ENCODE measurements at regions not wholly inside any gene's neighbourhood (a gene's known extent, or its start where the extent isn't known, plus 50 kb on each side); places are given as distances from the start of the nearest gene placed in this dataset.
"Not testable (repeated sequence)": the region's sequence is repeated elsewhere in the genome, so short reads cannot be mapped to it uniquely, and the experiment has no call there.

DNA sequence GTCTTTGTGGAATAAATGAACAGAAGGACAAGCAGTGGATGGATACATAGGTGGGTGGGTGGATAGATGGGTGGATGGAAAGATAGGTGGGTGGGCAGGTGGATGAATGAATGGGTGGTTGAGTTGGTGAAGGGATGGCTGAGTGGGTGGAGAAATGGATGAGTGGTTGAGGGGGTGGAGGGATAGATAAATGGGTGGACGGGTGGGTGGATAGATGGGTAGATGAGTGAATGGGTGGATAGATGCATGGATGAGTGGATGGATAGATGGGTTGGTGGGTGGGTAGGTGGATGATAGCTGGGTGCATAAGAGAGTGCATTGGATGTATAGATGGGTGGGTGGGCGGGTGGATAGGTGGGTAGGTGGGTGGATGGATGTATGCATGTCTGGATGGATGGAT lies 63.5 kb downstream of the UNC93B1 start:
- ATAC-seq; intact Hi-C loops (cut with DNase I); DNase-seq: not testable (repeated sequence)

DNA sequence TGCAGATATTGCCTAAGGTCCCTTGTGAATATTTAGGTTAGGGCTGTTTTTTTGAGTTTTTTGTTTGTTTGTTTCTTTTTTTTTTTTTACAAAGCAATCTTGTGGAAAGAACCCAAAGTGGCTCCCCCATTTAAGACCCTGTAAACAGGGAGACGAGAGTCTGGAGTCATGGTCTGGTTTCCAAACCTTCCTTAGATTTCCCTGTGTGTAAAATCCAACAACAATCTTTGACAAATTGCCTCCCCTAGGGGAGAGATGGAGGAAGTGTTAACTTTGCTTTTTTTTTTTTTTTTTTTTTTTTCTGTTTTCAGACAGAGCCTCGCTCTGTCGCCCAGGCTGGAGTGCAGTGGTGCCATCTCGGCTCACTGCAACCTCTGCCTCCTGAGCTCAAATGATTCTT lies 64.9 kb downstream of the UNC93B1 start:
- DNase-seq, result not testable (repeated sequence)

DNA sequence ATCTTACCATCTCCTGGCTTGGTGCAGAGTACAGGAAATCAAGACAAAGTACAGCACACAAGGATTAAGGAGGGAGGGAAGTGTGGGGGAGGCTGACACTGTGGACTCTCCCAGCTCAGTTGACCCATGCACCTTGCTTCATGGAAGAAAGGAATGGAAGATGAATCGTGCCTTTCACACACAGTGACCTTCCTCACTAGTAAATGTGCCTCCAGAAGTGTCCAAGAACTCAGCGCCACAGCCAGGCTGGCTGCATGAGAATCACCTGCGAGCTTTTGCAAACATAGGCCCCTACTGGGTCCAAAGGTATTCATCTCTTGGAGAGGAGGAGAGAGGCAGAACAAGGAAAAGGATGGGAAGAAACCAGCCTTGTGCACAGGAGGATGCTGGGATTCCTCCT lies 65.5 kb downstream of the UNC93B1 start:
- DNase-seq; ATAC-seq; intact Hi-C loops (cut with DNase I): not testable (repeated sequence)

More for the DNA sequence above, 64.9 kb downstream of the UNC93B1 start:
- intact Hi-C loops (cut with DNase I); ATAC-seq: not testable (repeated sequence)

DNA sequence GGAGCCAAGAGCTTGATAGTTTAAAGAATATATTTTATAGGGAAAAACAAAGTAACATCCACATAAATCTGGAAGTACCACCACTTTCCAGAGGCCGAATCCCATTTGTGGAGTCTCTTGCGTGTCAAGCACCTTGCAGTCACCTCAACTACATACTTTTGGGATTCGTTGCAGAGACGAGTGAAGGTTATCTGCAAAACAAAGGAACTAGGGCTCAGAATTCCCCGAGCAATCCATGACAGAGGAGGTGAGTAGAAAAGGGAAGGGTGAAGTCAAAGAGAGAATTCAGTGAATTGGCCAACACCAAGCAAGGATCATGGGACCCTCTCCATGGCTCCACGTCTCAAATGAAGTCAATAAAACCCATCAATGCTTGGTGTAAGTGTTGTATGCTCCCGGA lies 80.3 kb downstream of the UNC93B1 start:
- ATAC-seq, result not testable (repeated sequence)

DNA sequence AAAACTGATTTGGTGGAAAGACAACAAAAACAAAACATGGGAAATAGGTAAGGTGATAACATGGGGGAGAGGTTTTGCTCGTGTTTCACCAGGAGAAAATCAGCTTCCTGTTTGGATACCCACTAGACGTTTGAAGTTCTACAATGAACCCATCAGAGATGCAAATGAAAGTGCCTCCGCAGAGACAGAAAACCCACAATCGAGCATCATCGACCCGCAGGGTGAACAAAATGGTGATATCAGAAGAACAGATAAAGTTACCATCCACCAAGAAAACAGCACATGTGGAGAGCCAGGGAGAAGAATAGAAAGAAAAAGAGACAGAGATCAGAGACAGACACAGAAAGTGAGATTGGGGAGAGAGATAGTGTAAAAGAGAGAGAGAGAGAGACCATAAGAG lies 83.4 kb downstream of the UNC93B1 start:
- ATAC-seq; DNase-seq; intact Hi-C loops (cut with DNase I): not testable (repeated sequence)

More for the DNA sequence above, 80.3 kb downstream of the UNC93B1 start:
- intact Hi-C loops (cut with DNase I); DNase-seq: not testable (repeated sequence)

DNA sequence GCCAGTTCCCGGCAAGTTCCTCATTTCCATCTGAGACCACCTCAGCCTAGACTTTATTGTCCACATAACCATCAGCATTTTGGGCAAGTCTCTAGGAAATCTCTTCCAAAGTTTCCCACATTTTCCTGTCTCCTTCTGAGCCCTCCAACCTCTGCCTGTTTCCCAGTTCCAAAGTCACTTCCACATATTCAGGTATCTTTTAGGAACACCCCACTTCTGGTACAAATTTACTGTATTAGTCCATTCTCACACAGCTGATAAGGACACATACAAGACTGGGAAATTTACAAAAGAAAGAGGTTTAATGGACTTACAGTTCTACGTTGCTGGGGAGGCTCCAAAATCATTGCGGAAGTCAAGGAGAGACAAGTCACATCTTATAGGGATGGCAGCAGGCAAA lies 91.7 kb downstream of the UNC93B1 start:
- ATAC-seq; DNase-seq; intact Hi-C loops (cut with DNase I): not testable (repeated sequence)

DNA sequence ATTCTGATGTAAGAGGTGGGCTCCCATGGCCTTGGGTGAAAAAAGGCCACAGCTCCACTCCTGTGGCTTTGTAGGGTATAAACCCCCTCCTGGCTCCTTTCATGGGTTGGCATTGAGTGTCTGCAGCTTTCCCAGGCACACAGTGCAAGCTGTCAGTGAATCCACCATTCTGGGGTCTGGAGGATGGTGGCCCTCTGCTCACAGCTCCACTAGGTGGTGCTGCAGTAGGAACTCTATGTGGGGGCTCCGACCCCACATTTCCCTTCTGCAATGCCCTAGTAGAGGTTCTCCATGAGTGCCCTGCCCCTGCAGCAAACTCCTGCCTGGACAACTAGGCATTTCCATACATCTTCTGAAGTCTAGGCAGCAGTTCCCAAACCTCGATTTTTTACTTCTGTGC lies 92.7 kb downstream of the UNC93B1 start:
- DNase-seq; intact Hi-C loops (cut with DNase I); ATAC-seq: not testable (repeated sequence)

DNA sequence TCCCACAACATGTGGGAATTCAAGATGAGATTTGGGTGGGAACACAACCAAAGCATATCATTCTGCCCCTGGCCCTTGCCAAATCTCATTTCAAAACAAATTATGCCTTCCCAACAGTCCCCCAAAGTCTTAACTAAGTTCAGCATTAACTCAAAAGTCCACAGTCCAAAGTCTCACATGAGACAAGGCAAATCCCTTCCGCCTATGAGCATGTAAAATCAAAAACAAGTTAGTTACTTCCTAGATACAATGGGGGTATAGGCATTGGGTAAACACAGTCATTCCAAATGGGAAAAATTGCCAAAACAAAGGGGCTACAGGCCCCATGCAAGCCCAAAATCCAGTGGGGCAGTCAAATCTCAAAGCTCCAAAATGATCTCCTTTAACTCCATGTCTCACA lies 93.1 kb downstream of the UNC93B1 start:
- ATAC-seq; DNase-seq; intact Hi-C loops (cut with DNase I): not testable (repeated sequence)

DNA sequence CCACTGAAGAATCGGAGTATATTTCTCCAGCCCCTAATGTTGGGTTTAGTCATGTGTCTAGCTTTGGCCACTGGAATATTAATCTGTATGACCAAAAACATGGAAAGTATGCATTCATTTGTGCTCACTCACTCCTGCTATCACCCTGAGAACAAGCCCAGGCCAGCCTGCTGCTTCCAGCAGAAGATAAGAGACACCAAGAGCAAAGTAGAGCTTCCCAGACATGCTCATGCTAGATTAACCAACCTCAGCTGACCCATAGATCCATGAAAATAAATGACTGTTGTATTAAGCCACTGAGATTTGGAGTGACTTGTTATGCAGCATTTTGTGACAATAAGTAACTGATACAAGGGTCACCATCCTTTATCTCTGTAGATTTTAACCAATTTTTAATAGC lies 96.9 kb downstream of the UNC93B1 start:
- DNase-seq; ATAC-seq; intact Hi-C loops (cut with DNase I): not testable (repeated sequence)

DNA sequence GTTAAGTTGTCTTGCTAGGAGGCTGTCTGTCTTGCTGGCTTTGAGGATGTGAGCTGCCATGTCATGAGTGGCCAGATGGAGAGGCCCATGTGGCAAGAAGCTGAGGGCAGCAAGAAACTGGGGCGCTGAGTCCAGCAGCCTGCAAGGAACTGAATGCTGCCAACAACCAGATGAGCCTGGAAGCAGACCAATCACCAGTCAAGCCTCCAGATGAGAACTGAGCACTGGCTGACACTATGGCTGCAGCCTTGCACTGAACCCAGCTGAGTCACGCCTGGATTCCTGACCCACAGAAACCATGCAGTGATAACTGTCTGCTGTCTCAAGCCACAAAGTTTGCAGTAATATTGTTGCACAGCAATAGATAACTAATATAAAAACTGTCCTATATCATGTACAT lies 104.4 kb downstream of the UNC93B1 start:
- intact Hi-C loops (cut with DNase I), result not testable (repeated sequence)

DNA sequence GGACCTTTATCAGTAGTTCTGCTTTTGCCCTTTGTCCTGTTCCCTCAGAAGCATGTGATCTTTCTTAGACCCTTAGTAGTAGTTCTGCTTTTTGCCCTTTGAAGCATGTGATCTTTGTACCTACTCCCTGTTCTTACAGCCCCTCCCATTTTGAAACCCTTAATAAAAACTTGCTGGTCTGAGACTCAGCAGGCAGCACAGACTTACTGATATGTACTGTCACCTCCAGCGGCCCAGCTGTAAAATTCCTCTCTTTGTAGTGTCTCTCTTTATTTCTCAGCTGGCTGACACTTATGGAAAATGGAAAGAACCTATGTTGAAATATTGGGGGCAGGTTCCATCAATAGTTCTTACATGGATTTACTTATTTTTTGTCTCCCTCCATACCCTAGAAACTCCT lies 110.4 kb downstream of the UNC93B1 start:
- ATAC-seq; DNase-seq; intact Hi-C loops (cut with DNase I): not testable (repeated sequence)

More for the DNA sequence above, 104.4 kb downstream of the UNC93B1 start:
- ATAC-seq, DNase-seq: not testable (repeated sequence)

DNA sequence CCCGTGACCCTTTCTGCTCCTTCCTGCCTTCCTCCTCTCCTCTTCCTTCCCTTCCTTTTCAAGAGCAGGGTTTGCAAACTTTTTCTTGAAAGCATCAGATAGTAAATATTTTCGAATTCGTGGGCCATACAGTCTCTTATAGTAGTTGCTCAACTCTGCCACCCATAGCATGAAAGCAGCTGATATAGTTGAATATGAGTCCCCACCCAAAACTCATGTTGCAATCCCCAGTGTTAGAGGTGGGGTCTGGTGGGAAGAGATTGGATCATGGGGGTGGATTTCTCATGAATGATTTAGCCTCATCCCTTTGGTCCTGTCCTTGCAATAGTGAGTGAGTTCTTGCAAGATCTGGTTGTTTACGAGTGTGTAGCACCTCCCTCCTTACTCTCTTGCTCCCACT lies 114.3 kb downstream of the UNC93B1 start:
- DNase-seq; ATAC-seq; intact Hi-C loops (cut with DNase I): not testable (repeated sequence)

DNA sequence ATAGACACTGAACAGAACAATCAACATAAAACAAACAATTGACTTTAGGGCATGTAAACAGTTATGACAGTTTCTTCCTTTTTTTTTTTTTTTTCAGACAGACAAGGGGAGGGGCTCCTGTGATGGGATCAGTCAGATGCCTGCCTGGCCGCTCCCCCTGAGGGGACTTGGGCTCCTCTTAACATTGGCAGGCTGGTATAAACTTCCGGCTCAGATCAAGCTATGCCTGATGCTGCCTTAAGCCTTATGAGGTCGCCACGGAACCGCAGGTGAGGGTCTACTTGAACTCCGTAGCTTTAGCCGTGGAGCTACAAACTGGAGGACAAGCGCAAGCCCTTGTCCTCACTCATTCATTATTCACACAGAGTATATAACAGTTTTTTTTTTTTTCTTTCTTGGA lies 115.8 kb downstream of the UNC93B1 start:
- ATAC-seq; DNase-seq; intact Hi-C loops (cut with DNase I): not testable (repeated sequence)

DNA sequence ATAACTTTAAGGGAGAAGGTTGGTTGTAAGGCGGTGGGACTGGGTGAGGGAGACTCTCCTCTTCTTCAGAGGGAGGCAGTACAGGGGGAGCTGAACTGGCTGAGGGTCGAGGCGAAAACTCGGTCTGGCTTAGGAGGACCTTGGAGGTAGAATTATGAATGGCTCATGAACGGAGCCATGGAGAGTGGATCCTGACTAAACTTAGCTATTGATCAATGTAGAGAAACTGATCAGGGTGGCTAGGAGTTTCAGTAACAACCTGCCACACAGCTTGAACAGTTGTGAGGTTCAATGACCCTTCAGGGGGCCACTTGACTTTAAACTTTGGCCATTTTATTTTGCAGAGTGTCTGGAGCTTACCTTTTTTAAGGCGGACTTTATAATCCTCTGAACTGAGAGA lies 117.2 kb downstream of the UNC93B1 start:
- ATAC-seq; DNase-seq; intact Hi-C loops (cut with DNase I): not testable (repeated sequence)

DNA sequence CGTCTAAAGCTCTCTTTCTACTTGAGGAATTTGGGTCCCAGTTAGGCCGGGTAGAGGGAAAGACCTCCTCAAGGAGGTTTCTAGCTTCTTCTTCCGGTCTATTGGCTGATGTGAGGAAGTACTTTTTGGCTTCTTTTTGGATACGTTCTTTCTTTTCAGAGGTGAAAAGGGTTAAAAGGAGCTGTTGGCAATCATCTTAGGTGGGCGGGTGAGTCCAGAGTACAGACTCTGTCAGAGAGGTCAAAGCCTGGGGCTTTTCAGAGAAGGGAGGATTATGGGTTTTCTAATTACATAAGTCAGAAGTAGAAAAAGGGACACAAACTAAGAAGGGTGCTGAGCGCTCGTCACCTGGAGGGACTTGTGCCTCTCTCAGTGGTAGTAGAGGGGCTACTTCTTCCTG lies 117.7 kb downstream of the UNC93B1 start:
- DNase-seq; intact Hi-C loops (cut with DNase I); ATAC-seq: not testable (repeated sequence)

DNA sequence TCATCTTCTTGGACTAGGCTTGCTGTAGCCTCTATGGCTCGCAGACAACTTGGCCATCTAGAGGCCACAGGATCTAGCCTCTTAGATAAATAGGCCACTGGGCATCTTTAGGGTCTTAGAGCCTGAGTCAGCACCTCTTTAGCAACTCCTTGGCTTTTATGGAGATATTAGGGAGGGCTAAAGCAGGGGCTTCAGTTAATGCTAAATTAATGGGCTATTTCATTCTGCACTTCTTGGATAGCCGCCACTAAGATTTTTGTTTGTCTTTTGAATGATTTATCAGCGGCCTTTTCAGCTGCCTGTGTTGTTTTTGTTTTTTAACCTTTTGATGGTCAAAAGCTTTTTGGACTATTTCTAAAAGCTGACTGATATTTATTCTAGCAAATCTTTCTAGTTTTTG lies 118.3 kb downstream of the UNC93B1 start:
- ATAC-seq; intact Hi-C loops (cut with DNase I); DNase-seq: not testable (repeated sequence)

DNA sequence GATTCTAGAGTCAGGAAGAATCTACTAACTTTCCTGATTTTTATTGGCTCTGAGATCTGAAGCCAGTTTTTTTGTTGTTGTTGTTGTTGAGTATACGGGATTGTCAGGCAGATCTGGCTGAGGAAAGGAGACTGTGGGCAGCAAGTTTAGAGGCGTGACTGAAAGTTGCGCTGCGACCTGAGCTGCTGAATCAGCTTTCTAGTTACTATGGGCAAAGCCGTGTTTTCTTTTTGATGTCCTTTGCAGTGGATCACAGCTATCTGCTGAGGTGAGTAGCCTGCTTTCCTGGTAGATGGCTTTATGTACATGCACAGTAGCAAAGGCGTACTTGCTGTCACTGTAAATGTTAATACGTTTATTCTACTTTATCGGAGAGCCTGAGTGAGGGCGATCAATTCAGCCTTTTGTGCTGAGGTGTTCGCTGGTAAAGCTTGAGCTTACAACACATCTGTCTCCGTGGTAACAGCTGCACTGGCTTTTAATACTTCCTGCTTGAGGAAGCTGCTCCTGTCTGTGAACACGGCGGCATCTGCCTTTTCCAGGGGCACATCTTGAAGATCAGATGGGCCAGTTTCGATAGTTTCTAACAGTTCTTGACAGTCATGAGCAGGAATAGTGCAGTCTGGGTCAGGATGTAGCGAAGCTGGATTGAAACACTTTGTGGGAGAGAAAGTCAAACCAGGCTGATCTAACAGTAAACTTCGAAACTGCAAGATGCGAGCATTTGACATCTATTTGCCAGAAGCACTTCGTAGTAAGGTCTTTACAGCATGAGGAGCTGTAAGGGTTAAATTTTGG lies 118.9 kb downstream of the UNC93B1 start:
- intact Hi-C loops (cut with DNase I); ATAC-seq; DNase-seq: not testable (repeated sequence)

DNA sequence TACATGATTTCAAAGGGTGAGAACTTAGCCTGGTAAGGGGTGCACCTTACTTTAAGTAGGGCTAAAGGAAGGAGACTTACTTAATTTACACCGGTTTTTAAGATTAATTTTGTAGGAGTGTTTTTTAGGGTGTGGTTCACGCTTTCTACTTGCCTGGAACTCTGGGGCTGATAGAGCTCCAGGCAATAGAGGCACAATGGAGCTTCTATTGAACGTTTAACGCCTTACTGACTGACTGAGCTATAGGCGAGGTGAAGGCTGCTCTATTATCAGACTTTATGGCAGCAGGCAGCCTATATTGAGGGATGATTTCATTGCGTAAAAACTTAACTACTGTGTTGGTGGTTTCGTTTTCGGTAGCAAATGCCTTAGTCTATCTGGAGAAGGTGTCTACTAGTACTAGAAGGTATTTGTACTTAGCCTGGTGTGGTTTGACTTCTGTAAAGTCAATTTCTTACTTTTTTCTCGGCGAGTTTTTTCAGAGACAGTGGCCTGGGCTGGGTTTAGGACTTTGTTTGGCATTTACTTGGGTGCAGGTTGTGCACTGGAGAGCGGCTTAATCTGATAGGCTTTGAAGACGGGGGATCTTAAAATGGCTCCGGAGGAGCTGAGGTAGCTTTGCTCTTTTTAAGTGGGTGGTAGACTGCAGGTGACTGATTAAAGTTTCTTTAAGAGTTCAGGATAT lies 119.7 kb downstream of the UNC93B1 start:
- intact Hi-C loops (cut with DNase I); ATAC-seq; DNase-seq: not testable (repeated sequence)

DNA sequence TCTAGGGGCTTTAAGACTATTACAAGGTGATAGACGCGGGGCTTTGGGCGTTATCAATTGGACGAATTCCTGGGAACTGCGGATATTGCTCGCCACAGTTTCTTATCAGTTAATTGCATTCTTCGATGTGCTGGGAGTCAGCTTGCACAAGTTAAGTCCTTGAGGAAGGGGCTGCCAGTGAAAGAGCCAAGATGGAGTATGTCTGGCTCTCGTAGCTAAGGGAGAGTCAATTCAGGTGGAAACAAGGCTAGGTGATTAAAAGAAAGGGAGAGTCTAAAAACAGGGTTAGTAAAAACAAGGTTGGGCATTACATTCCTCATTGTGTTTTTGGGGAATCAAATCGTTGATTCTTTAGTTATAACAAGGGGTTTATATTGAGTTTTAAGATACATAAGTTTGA lies 121.6 kb downstream of the UNC93B1 start:
- ATAC-seq; DNase-seq; intact Hi-C loops (cut with DNase I): not testable (repeated sequence)

DNA sequence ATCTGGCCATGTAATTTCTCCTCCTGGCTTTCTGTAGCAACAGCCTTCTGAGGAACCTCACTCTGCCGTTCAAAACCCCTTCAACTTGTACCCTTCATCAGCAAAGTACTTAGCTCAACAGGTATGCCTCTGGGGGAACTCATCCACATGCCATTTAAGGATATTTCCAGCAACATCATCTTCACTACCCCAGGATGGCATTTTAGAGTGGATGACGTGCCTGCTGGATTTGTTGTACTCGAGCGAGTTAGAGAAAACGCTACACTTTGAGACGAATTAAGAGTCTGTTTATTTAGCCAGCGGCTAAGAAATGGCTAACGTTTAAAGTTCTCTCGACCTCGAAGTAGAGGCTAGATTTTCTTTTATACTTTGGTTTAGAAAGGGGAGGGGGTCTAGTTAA lies 122.1 kb downstream of the UNC93B1 start:
- intact Hi-C loops (cut with DNase I); ATAC-seq; DNase-seq: not testable (repeated sequence)

All from left cardiac atrium (tissue), 4 donors.